ENCODE measurements at regions not wholly inside any gene's neighbourhood (a gene's known extent, or its start where the extent isn't known, plus 50 kb on each side); places are given as distances from the start of the nearest gene placed in this dataset.
"Not testable (repeated sequence)": the region's sequence is repeated elsewhere in the genome, so short reads cannot be mapped to it uniquely, and the experiment has no call there.

GRCh38 chr7:98760201-98760651 is 109.6 kb downstream of the TMEM130 start:
- no peaks in the 10 kb centered on the region for H3K27me3 ChIP-seq
- DNase-seq (ENCODE audit: low read depth in 1 of 2, low spot score in 1 of 2): no peak
- H3K4me1 ChIP-seq (ENCODE audit: low read depth): no peaks in the 10 kb centered on the region
- no peaks in the 10 kb centered on the region for H3K36me3 ChIP-seq
- no peak overlapping the region for H3K4me3 ChIP-seq
- no peak for TF ChIP-seq CTCF (IDR thresholded peaks at IDR 0.05; ENCODE audit: low read depth, low read length)
- H3K27ac ChIP-seq: no peak overlapping the region
- H3K9me3 ChIP-seq (ENCODE audit: low read depth): no peaks in the 10 kb centered on the region

GRCh38 chr7:98761225-98761624 is 108.6 kb downstream of the TMEM130 start:
- no peak for DNase-seq (ENCODE audit: low read depth in 1 of 2, low spot score in 1 of 2)
- no peaks in the 10 kb centered on the region for H3K27me3 ChIP-seq
- no peak for TF ChIP-seq CTCF (IDR thresholded peaks at IDR 0.05; ENCODE audit: low read depth, low read length)
- no peaks in the 10 kb centered on the region for H3K36me3 ChIP-seq
- H3K9me3 ChIP-seq (ENCODE audit: low read depth): no peaks in the 10 kb centered on the region
- H3K27ac ChIP-seq: no peak overlapping the region
- H3K4me3 ChIP-seq: no peak overlapping the region
- H3K4me1 ChIP-seq (ENCODE audit: low read depth): no peaks in the 10 kb centered on the region

DNA sequence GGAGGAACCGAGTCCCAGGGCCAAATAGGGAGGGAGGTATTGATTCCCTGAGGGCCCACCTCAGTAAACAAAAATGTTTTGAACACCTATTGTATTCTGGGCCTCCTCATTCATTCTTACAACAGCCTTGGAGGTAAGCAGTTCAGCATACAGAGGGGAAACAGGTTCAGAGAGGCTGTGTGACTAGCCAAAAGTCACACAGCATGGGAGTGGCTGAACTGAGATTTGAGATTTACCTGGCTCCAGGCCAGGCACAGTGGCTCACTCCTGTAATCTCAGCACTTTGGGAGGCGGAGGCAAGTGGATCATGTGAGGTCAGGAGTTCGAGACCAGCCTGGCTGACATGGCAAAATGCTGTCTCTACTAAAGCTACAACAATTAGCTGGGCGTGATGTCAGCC is 107.2 kb downstream of the TMEM130 start:
- no peaks in the 10 kb centered on the region for H3K27me3 ChIP-seq
- no peaks in the 10 kb centered on the region for H3K4me1 ChIP-seq (ENCODE audit: low read depth)
- H3K27ac ChIP-seq: no peak overlapping the region
- H3K4me3 ChIP-seq: no peak overlapping the region
- no peak for DNase-seq (ENCODE audit: low read depth in 1 of 2, low spot score in 1 of 2)
- no peaks in the 10 kb centered on the region for H3K9me3 ChIP-seq (ENCODE audit: low read depth)
- TF ChIP-seq CTCF (IDR thresholded peaks at IDR 0.05; ENCODE audit: low read depth, low read length): no peak
- no peaks in the 10 kb centered on the region for H3K36me3 ChIP-seq

DNA sequence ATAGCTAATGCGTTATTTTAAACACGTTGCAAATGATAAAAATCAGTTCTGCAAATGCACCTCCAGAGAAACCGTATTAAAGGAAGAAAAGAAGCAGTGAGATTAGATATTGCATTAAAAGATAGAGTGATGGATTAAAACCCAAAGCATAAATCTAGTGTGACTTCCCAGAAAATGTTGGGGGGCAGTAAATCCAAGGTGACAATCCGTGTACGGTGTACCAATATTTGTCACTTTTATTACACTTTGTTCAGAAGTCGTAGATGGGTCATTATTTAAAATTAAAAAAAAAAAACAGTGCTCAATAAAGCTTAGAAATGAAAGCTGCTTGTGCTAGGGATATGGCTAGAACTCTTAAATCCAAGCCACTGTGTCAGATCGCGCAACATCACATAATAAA is 106.4 kb downstream of the TMEM130 start:
- DNase-seq (ENCODE audit: low read depth in 1 of 2, low spot score in 1 of 2): no peak
- no peak overlapping the region for H3K27ac ChIP-seq
- no peak for TF ChIP-seq CTCF (IDR thresholded peaks at IDR 0.05; ENCODE audit: low read depth, low read length)
- H3K27me3 ChIP-seq: no peaks in the 10 kb centered on the region
- no peaks in the 10 kb centered on the region for H3K9me3 ChIP-seq (ENCODE audit: low read depth)
- no peak overlapping the region for H3K4me3 ChIP-seq
- no peaks in the 10 kb centered on the region for H3K36me3 ChIP-seq
- H3K4me1 ChIP-seq (ENCODE audit: low read depth): no peaks in the 10 kb centered on the region

GRCh38 chr7:98764946-98765345 is 104.9 kb downstream of the TMEM130 start:
- Histone ChIP-seq H3K9me3 (ENCODE audit: low read depth) (no peaks in the 10 kb centered on the region), H3K4me1 (ENCODE audit: low read depth) (no peaks in the 10 kb centered on the region), H3K36me3 (no peaks in the 10 kb centered on the region), H3K27ac (no peak overlapping the region), H3K4me3 (no peak overlapping the region), H3K27me3 (no peaks in the 10 kb centered on the region)
- no peak for DNase-seq (ENCODE audit: low read depth in 1 of 2, low spot score in 1 of 2)
- no peak for TF ChIP-seq CTCF (IDR thresholded peaks at IDR 0.05; ENCODE audit: low read depth, low read length)

GRCh38 chr7:98770085-98770484 is 99.7 kb downstream of the TMEM130 start:
- not testable (repeated sequence) for H3K4me3 ChIP-seq; H3K4me1 ChIP-seq (ENCODE audit: low read depth); H3K27me3 ChIP-seq; DNase-seq (ENCODE audit: low read depth in 1 of 2, low spot score in 1 of 2); H3K9me3 ChIP-seq (ENCODE audit: low read depth); H3K36me3 ChIP-seq; H3K27ac ChIP-seq
